Liver (tissue), 8 donors: ENCODE measurements at regions not wholly inside any gene's neighbourhood (a gene's known extent, or its start where the extent isn't known, plus 50 kb on each side); places are given as distances from the start of the nearest gene placed in this dataset. TPM values are rescaled to one million over a fixed set of nuclear protein-coding genes. Genes with fewer than 3 reads are reported as not detected.

Experiments
- DNase-seq: peaks from one replicate; pipeline ENCODE4 v3.0.0-alpha.2; 2017; ENCODE audit warnings: low spot score
- H3K27ac ChIP-seq, 2 donors: one replicate each; pipeline ENCODE4 v1.7.0; 2013; ENCODE audit warnings: inconsistent platforms in 2 of 2, low read length in 2 of 2, control low read depth in 1 of 2, low read depth in 1 of 2, mild to moderate bottlenecking in 1 of 2
- H3K27me3 ChIP-seq, 4 donors: one replicate each; pipeline versions ENCODE4 v1.6.1 to v1.7.0; 2013; ENCODE audit warnings: low read length in 3 of 4, inconsistent platforms in 1 of 4, mild to moderate bottlenecking in 1 of 4, moderate library complexity in 1 of 4; ENCODE audit not compliant: control insufficient read depth in 4 of 4, insufficient read depth in 4 of 4
- H3K36me3 ChIP-seq, 4 donors: one replicate each; pipeline versions ENCODE4 v1.6.1 to v1.7.0; 2013; ENCODE audit warnings: low read length in 3 of 4, mild to moderate bottlenecking in 3 of 4, low read depth in 1 of 4, moderate library complexity in 1 of 4; ENCODE audit not compliant: control insufficient read depth in 4 of 4, insufficient read depth in 3 of 4
- H3K4me1 ChIP-seq, 4 donors: one replicate each; pipeline versions ENCODE4 v1.6.1 to v1.7.0; 2013; ENCODE audit warnings: low read length in 3 of 4, mild to moderate bottlenecking in 3 of 4, moderate library complexity in 1 of 4; ENCODE audit not compliant: control insufficient read depth in 4 of 4, insufficient read depth in 4 of 4
- H3K4me3 ChIP-seq, 3 donors: one replicate each; pipeline versions ENCODE4 v1.6.1 to v1.7.0; 2013; ENCODE audit warnings: low read length in 3 of 3, control low read depth in 1 of 3, low read depth in 1 of 3, mild to moderate bottlenecking in 1 of 3
- H3K9ac ChIP-seq, 2 donors: one replicate each; pipeline ENCODE4 v1.7.0; 2013; ENCODE audit warnings: low read length in 2 of 2, mild to moderate bottlenecking in 2 of 2, moderate library complexity in 2 of 2, control low read depth in 1 of 2, low read depth in 1 of 2
- H3K9me3 ChIP-seq, 4 donors: one replicate each; pipeline versions ENCODE4 v1.6.1 to v1.7.0; 2013; ENCODE audit warnings: low read length in 3 of 4; ENCODE audit not compliant: control insufficient read depth in 4 of 4
- FOXA1 ChIP-seq: IDR thresholded peaks from 2 replicates; pipeline ENCODE4 v1.6.1; 2016; ENCODE audit warnings: antibody characterized with exemption
- JUND ChIP-seq, 2 donors: IDR thresholded peaks; 2 replicates each; pipeline ENCODE4 v1.6.1; 2016; ENCODE audit warnings: antibody characterized with exemption in 2 of 2
- MAX ChIP-seq: IDR thresholded peaks from 2 replicates; pipeline ENCODE4 v1.6.1; 2016; ENCODE audit warnings: antibody characterized with exemption
- NR2F2 ChIP-seq: IDR thresholded peaks from 2 replicates; pipeline ENCODE4 v1.6.1; 2016; ENCODE audit warnings: antibody characterized with exemption
- RAD21 ChIP-seq, 2 donors: IDR thresholded peaks; 2 replicates each; pipeline ENCODE4 v1.6.1; 2016; ENCODE audit warnings: antibody characterized with exemption in 2 of 2, mild to moderate bottlenecking in 2 of 2
- YY1 ChIP-seq: IDR thresholded peaks from 2 replicates; pipeline ENCODE4 v1.6.1; 2016; ENCODE audit warnings: antibody characterized with exemption, mild to moderate bottlenecking
- ZBTB33 ChIP-seq: IDR thresholded peaks from 2 replicates; pipeline ENCODE4 v1.6.1; 2016; ENCODE audit warnings: antibody characterized with exemption
- WGBS: extraction: QIAGEN DNeasy Blood & Tissue Kit; methylation state at CpG from one replicate; pipeline ENCODE4 v1.1.7; 2013; 5-methylcytosine and 5-hydroxymethylcytosine counted together
- small RNA-seq: library from RNA; depleted of rRNA; stranded (forward); fragments of <200 nt; gene quantifications from one replicate; pipeline ENCODE3, GENCODE V24; 2014
- donor health status: healthy.
- donor health status: healthy.
- donor health status: healthy.
- donor health status: healthy.

- Histone ChIP-seq H3K9ac (no peak overlapping the region), H3K9me3 (no peaks in the 10 kb centered on the region), H3K4me1 (no peaks in the 10 kb centered on the region), H3K4me3 (no peak overlapping the region), H3K27me3 (no peaks in the 10 kb centered on the region), H3K36me3 (no peaks in the 10 kb centered on the region), H3K27ac (no peak overlapping the region)
- TF ChIP-seq JUND (IDR thresholded peaks at IDR 0.05) (no peak), ZBTB33 (no peak), MAX (no peak), FOXA1 (no peak), NR2F2 (no peak), YY1 (no peak)
- DNase-seq: no peak
Measured at GRCh38 chr3:76985645-76986044, 54.3 kb upstream of the ROBO2 start.

- Histone ChIP-seq H3K9ac (no peak overlapping the region), H3K9me3 (no peaks in the 10 kb centered on the region), H3K27ac (no peak overlapping the region), H3K27me3 (no peaks in the 10 kb centered on the region), H3K4me1 (no peaks in the 10 kb centered on the region), H3K36me3 (no peaks in the 10 kb centered on the region), H3K4me3 (no peak overlapping the region)
- no peak for DNase-seq
- TF ChIP-seq ZBTB33 (no peak), RAD21 (IDR thresholded peaks at IDR 0.05) (peak in 1 of 2 donors; percentile 7)
- WGBS: 88% methylated on average over 11 of the region's 11 CpGs
Measured at GRCh38 chr3:76986876-76987474, 52.9 kb upstream of the ROBO2 start.

Small RNA genes in the stretch of these regions (small RNA-seq; reads per million reads assigned to genes)
- gene RF00019: not detected
